Neural cell (in vitro differentiated cells): ENCODE measurements at regions not wholly inside any gene's neighbourhood (a gene's known extent, or its start where the extent isn't known, plus 50 kb on each side); places are given as distances from the start of the nearest gene placed in this dataset.
A peak's percentile ranks its signal among the peaks of the same experiment; 100 is the strongest.

Source experiments
- H2AFZ ChIP-seq: fragments of 200-600, 300-800 bp; sonication (generic), shearing (Covaris generic); 2 replicates; pipeline ENCODE4 v1.6.0; 2014; ENCODE audit warnings: low read depth, mild to moderate bottlenecking, antibody characterized with exemption, low read length, moderate library complexity
- H3F3A ChIP-seq: fragments of 200-600 bp; shearing (Covaris generic); 2 replicates; pipeline ENCODE4 v1.6.1; 2016; ENCODE audit warnings: mild to moderate bottlenecking, moderate library complexity, mixed read lengths, antibody characterized with exemption, low read length; ENCODE audit not compliant: insufficient read depth, poor library complexity, severe bottlenecking
- H3K27ac ChIP-seq: fragments of 200-600, 300-800 bp; sonication (generic), shearing (Covaris generic); 2 replicates; pipeline ENCODE4 v1.5.1; 2014; ENCODE audit warnings: mild to moderate bottlenecking, low read length, moderate library complexity
- H3K27me3 ChIP-seq: fragments of 300-800, 200-600 bp; sonication (generic), shearing (Covaris generic); 2 replicates; pipeline ENCODE4 v1.6.0; 2014; ENCODE audit warnings: mild to moderate bottlenecking, low read depth, low read length, moderate library complexity; ENCODE audit not compliant: insufficient read depth
- H3K36me3 ChIP-seq: fragments of 300-800, 200-600 bp; sonication (generic), shearing (Covaris generic); 2 replicates; pipeline ENCODE4 v1.5.1; 2014; ENCODE audit warnings: mild to moderate bottlenecking, antibody characterized with exemption, low read length, moderate library complexity; ENCODE audit not compliant: insufficient read depth
- H3K4me2 ChIP-seq: fragments of 300-800, 200-600 bp; sonication (generic), shearing (Covaris generic); 2 replicates; pipeline ENCODE4 v1.6.0; 2014; ENCODE audit warnings: mild to moderate bottlenecking, low read length
- H3K4me3 ChIP-seq: fragments of 300-800, 200-600 bp; sonication (generic), shearing (Covaris generic); 2 replicates; pipeline ENCODE4 v1.5.1; 2014; ENCODE audit warnings: mild to moderate bottlenecking, low read length, moderate library complexity
- H3K79me2 ChIP-seq: fragments of 200-600 bp; shearing (Covaris generic); replicated peaks from 2 replicates; pipeline ENCODE4 v1.6.0; 2014; ENCODE audit warnings: mild to moderate bottlenecking, low read length, moderate library complexity; ENCODE audit not compliant: insufficient read depth
- H3K9ac ChIP-seq: fragments of 300-800, 200-600 bp; sonication (generic), shearing (Covaris generic); 2 replicates; pipeline ENCODE4 v1.6.1; 2016; ENCODE audit warnings: mild to moderate bottlenecking, low read length, mixed read lengths
- H3K9me2 ChIP-seq: fragments of 200-600 bp; shearing (Covaris generic); 2 replicates; pipeline ENCODE4 v1.6.1; 2016; ENCODE audit warnings: mild to moderate bottlenecking, low read length, mixed read lengths; ENCODE audit not compliant: insufficient read depth
- H3K9me3 ChIP-seq: fragments of 200-600, 300-800 bp; sonication (generic), shearing (Covaris generic); 2 replicates; pipeline ENCODE4 v1.6.1; 2016; ENCODE audit warnings: mild to moderate bottlenecking, mixed run types, low read length, moderate library complexity, mixed read lengths
- H4K20me1 ChIP-seq: fragments of 200-600 bp; shearing (Covaris generic); 2 replicates; pipeline ENCODE4 v1.6.1; 2016; ENCODE audit warnings: mild to moderate bottlenecking, mixed run types; ENCODE audit not compliant: insufficient read depth
- EP300 ChIP-seq: fragments of 450-650 bp; conservative IDR thresholded peaks from 2 replicates; pipeline ENCODE4 v1.6.1; 2014; ENCODE audit warnings: antibody characterized with exemption, mild to moderate bottlenecking, moderate library complexity; ENCODE audit not compliant: poor library complexity, severe bottlenecking
- EZH2 ChIP-seq: fragments of 200-600, 300-800 bp; shearing (Covaris generic), sonication (generic); IDR thresholded peaks from 2 replicates; pipeline ENCODE4 v1.6.1; 2014; ENCODE audit warnings: antibody characterized with exemption, low read length, borderline replicate concordance, mild to moderate bottlenecking; ENCODE audit not compliant: insufficient read depth, poor library complexity, severe bottlenecking
- MXI1 ChIP-seq: fragments of 450-650 bp; conservative IDR thresholded peaks from 2 replicates; pipeline ENCODE4 v1.6.1; 2014; ENCODE audit warnings: antibody characterized with exemption, mild to moderate bottlenecking; ENCODE audit not compliant: poor library complexity, severe bottlenecking
- POLR2AphosphoS5 ChIP-seq: IDR thresholded peaks from 2 replicates; pipeline ENCODE4 v1.6.1; 2012
- RAD21 ChIP-seq: fragments of 450-650 bp; conservative IDR thresholded peaks from 2 replicates; pipeline ENCODE4 v1.6.1; 2014; ENCODE audit warnings: antibody characterized with exemption, mild to moderate bottlenecking, moderate library complexity
- REST ChIP-seq: IDR thresholded peaks from 2 replicates; pipeline ENCODE4 v1.6.1; 2012; ENCODE audit warnings: borderline replicate concordance
- SMC3 ChIP-seq: fragments of 450-650 bp; conservative IDR thresholded peaks from 2 replicates; pipeline ENCODE4 v1.6.1; 2014; ENCODE audit warnings: antibody characterized with exemption, mild to moderate bottlenecking, moderate library complexity; ENCODE audit not compliant: poor library complexity
- TAF1 ChIP-seq: IDR thresholded peaks from 2 replicates; pipeline ENCODE4 v1.6.1; 2012; ENCODE audit warnings: low read depth
- TF ChIP-seq, protein P1 (sequence below): fragments of 450-650 bp; IDR thresholded peaks from 2 replicates; pipeline ENCODE4 v1.5.1; 2014; ENCODE audit warnings: antibody characterized with exemption, mild to moderate bottlenecking, moderate library complexity; ENCODE audit not compliant: poor library complexity, severe bottlenecking

DNA sequence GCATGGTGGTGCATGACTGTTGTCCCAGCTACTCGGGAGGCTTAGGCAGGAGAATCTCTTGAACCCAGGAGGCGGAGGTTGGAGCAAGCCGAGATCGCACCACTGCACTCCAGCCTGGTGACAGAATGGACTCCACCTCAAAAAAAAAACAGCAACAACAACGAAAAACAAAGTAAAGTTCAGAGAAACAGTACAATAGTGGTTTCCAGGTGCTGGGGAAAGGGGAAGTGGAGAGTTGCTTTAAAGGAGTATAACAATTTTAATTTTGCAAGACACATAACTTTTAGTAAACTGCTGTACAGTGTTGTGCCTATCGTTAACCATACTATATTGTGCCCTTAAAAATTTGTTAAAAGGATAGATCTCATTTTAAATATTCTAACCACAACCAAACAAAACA is 662.7 kb upstream of the POT1 start:
- Histone ChIP-seq H3K9me2 (no peaks in the 10 kb centered on the region), H3K4me3 (no peak overlapping the region), H3K79me2 (no peaks in the 10 kb centered on the region), H3K36me3 (no peaks in the 10 kb centered on the region), H3K27me3 (no peaks in the 10 kb centered on the region), H3K9me3 (no peaks in the 10 kb centered on the region), H2AFZ (no peak overlapping the region), H3K4me2 (no peak overlapping the region), H3K9ac (no peak overlapping the region), H4K20me1 (no peaks in the 10 kb centered on the region), H3F3A (no peaks in the 10 kb centered on the region), H3K27ac (no peak overlapping the region)
- TF ChIP-seq REST (no peak), RAD21 (no peak), POLR2AphosphoS5 (no peak), EP300 (no peak), MXI1 (no peak), SMC3 (no peak), EZH2 (no peak), TAF1 (no peak)
- TF ChIP-seq, protein P1, sequence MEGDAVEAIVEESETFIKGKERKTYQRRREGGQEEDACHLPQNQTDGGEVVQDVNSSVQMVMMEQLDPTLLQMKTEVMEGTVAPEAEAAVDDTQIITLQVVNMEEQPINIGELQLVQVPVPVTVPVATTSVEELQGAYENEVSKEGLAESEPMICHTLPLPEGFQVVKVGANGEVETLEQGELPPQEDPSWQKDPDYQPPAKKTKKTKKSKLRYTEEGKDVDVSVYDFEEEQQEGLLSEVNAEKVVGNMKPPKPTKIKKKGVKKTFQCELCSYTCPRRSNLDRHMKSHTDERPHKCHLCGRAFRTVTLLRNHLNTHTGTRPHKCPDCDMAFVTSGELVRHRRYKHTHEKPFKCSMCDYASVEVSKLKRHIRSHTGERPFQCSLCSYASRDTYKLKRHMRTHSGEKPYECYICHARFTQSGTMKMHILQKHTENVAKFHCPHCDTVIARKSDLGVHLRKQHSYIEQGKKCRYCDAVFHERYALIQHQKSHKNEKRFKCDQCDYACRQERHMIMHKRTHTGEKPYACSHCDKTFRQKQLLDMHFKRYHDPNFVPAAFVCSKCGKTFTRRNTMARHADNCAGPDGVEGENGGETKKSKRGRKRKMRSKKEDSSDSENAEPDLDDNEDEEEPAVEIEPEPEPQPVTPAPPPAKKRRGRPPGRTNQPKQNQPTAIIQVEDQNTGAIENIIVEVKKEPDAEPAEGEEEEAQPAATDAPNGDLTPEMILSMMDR = no peak

- H3K4me2 ChIP-seq = no peak overlapping the region
- no peaks in the 10 kb centered on the region for H3K27me3 ChIP-seq
- H3K79me2 ChIP-seq = no peaks in the 10 kb centered on the region
- H2AFZ ChIP-seq = no peak overlapping the region
- no peaks in the 10 kb centered on the region for H3K9me3 ChIP-seq
- no peak overlapping the region for H3K27ac ChIP-seq
- no peaks in the 10 kb centered on the region for H3F3A ChIP-seq
- H4K20me1 ChIP-seq = no peaks in the 10 kb centered on the region
- TF ChIP-seq EP300 = no peak
- H3K4me3 ChIP-seq = no peak overlapping the region
- H3K9ac ChIP-seq = no peak overlapping the region
- no peaks in the 10 kb centered on the region for H3K9me2 ChIP-seq
- H3K36me3 ChIP-seq = no peaks in the 10 kb centered on the region
These were observed 643.5 kb upstream of the POT1 start for GRCh38 chr7:125573126-125573525.

DNA sequence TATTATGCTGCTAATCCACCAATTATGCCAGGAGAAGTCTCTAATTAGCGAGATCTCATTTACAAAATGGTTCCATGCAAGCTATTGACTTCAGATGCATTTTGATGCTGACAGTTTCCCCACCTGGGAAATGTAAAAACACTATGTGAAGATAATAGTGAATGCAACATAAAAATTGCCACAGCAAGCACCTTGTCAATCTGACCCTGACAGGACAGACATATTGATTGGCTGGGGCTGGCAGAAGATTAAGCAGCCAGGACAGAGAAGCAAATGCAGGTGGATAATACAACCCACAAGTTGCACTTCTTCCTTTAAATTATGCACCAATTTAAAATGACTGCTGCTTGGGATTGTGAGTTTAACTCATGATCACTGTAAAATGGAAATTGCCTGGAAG is 642.8 kb upstream of the POT1 start:
- no peaks in the 10 kb centered on the region for H3K79me2 ChIP-seq
- H4K20me1 ChIP-seq = no peaks in the 10 kb centered on the region
- H3K36me3 ChIP-seq = no peaks in the 10 kb centered on the region
- H3K27ac ChIP-seq = no peak overlapping the region
- no peaks in the 10 kb centered on the region for H3F3A ChIP-seq
- no peak overlapping the region for H3K9ac ChIP-seq
- H3K4me3 ChIP-seq = no peak overlapping the region
- no peaks in the 10 kb centered on the region for H3K27me3 ChIP-seq
- no peaks in the 10 kb centered on the region for H3K9me2 ChIP-seq
- no peak overlapping the region for H2AFZ ChIP-seq
- TF ChIP-seq POLR2AphosphoS5 (peak; percentile 67), REST (no peak), MXI1 (no peak), EP300 (peak; percentile 96), TAF1 (no peak)
- TF ChIP-seq, protein P1 = no peak
- no peaks in the 10 kb centered on the region for H3K9me3 ChIP-seq
- no peak overlapping the region for H3K4me2 ChIP-seq
